Trophoblast cell (in vitro differentiated cells and primary cell): ENCODE measurements at regions not wholly inside any gene's neighbourhood (a gene's known extent, or its start where the extent isn't known, plus 50 kb on each side); places are given as distances from the start of the nearest gene placed in this dataset.

Experiments used
- DNase-seq, 2 donors: peaks; one replicate each; pipeline ENCODE4 v3.0.0-alpha.2; 2016
- H2AFZ ChIP-seq: 2 replicates; pipeline ENCODE4 v1.6.1; 2013; ENCODE audit warnings: low read length, moderate library complexity, mild to moderate bottlenecking; ENCODE audit not compliant: insufficient read depth, poor library complexity
- H2AK5ac ChIP-seq: 2 replicates; pipeline ENCODE4 v1.6.1; 2013; ENCODE audit warnings: mild to moderate bottlenecking, low read length
- H2BK120ac ChIP-seq: 2 replicates; pipeline ENCODE4 v1.6.1; 2013; ENCODE audit warnings: low read length, mild to moderate bottlenecking, moderate library complexity; ENCODE audit not compliant: insufficient read depth, poor library complexity
- H2BK12ac ChIP-seq: 2 replicates; pipeline ENCODE4 v1.6.1; 2013; ENCODE audit warnings: mild to moderate bottlenecking, low read length, moderate library complexity
- H2BK5ac ChIP-seq: 2 replicates; pipeline ENCODE4 v1.6.1; 2013; ENCODE audit warnings: low read length, low read depth, moderate library complexity, mild to moderate bottlenecking; ENCODE audit not compliant: poor library complexity
- H3K14ac ChIP-seq: 2 replicates; pipeline ENCODE4 v1.6.1; 2013; ENCODE audit warnings: mild to moderate bottlenecking, low read length
- H3K18ac ChIP-seq: 2 replicates; pipeline ENCODE4 v1.6.1; 2013; ENCODE audit warnings: mild to moderate bottlenecking, low read length
- H3K23ac ChIP-seq: 2 replicates; pipeline ENCODE4 v1.6.1; 2013; ENCODE audit warnings: low read length
- H3K27ac ChIP-seq: 2 replicates; pipeline ENCODE4 v1.5.1; 2013; ENCODE audit warnings: low read depth, mild to moderate bottlenecking, inconsistent platforms, low read length, moderate library complexity
- H3K27me3 ChIP-seq: 2 replicates; pipeline ENCODE4 v1.6.1; 2013; ENCODE audit warnings: inconsistent platforms, mild to moderate bottlenecking, low read length, moderate library complexity; ENCODE audit not compliant: insufficient read depth
- H3K36me3 ChIP-seq, 2 experiments: 1 replicate in 1 of 2; 2 replicates in 1 of 2; pipeline ENCODE4 v1.6.1; 2013; ENCODE audit warnings: low read length in 2 of 2, mild to moderate bottlenecking in 2 of 2, moderate library complexity in 1 of 2; ENCODE audit not compliant: insufficient read depth in 2 of 2, control insufficient read depth in 1 of 2
- H3K4ac ChIP-seq: 2 replicates; pipeline ENCODE4 v1.6.1; 2013; ENCODE audit warnings: low read depth, mild to moderate bottlenecking, low read length, moderate library complexity
- H3K4me1 ChIP-seq, 2 experiments: 1 replicate in 1 of 2; 2 replicates in 1 of 2; pipeline ENCODE4 v1.6.1; 2013; ENCODE audit warnings: low read length in 2 of 2, mild to moderate bottlenecking in 2 of 2, moderate library complexity in 1 of 2; ENCODE audit not compliant: insufficient read depth in 2 of 2, control insufficient read depth in 1 of 2
- H3K4me2 ChIP-seq: 2 replicates; pipeline ENCODE4 v1.6.1; 2013; ENCODE audit warnings: inconsistent platforms, mild to moderate bottlenecking, low read length, moderate library complexity
- H3K4me3 ChIP-seq: 2 replicates; pipeline ENCODE4 v1.5.1; 2013; ENCODE audit warnings: mild to moderate bottlenecking, low read depth, low read length, inconsistent platforms
- H3K79me1 ChIP-seq: one replicate; pipeline ENCODE4 v1.6.1; 2013; ENCODE audit warnings: low read length
- H3K79me2 ChIP-seq: 2 replicates; pipeline ENCODE4 v1.6.1; 2013; ENCODE audit warnings: low read length, mild to moderate bottlenecking; ENCODE audit not compliant: control insufficient read depth, insufficient read depth, poor library complexity
- H3K9ac ChIP-seq: 2 replicates; pipeline ENCODE4 v1.6.1; 2013; ENCODE audit warnings: mild to moderate bottlenecking, low read length
- H3K9me3 ChIP-seq: 2 replicates; pipeline ENCODE4 v1.6.1; 2013; ENCODE audit warnings: low read depth, mild to moderate bottlenecking, control low read depth, inconsistent platforms, low read length; ENCODE audit not compliant: insufficient read depth
- H4K12ac ChIP-seq: 2 replicates; pipeline ENCODE4 v1.6.1; 2013; ENCODE audit warnings: low read depth, mild to moderate bottlenecking, low read length, moderate library complexity
- H4K8ac ChIP-seq: 2 replicates; pipeline ENCODE4 v1.6.1; 2013; ENCODE audit warnings: low read depth, mild to moderate bottlenecking, low read length, moderate library complexity
- H4K91ac ChIP-seq: one replicate; pipeline ENCODE4 v1.6.1; 2013; ENCODE audit warnings: low read depth, mild to moderate bottlenecking, low read length, moderate library complexity
- WGBS: extraction: QIAGEN DNeasy Blood & Tissue Kit; methylation state at CpG from one replicate; pipeline ENCODE4 v1.1.7; 2013; ENCODE audit warnings: missing lambda C conversion rate; ENCODE audit not compliant: insufficient read length, insufficient coverage; ENCODE audit errors: extremely low coverage; 5-methylcytosine and 5-hydroxymethylcytosine counted together

- H2BK5ac ChIP-seq: no peak overlapping the region
- H3K4me3 ChIP-seq: no peak overlapping the region
- no peaks in the 10 kb centered on the region for H3K9me3 ChIP-seq
- H3K27ac ChIP-seq: peak overlapping the region; percentile 44
- WGBS: 100% methylated on average over 1 of the region's 3 CpGs
- H2BK120ac ChIP-seq: peak overlapping the region; percentile 33
- no peak overlapping the region for H2AFZ ChIP-seq
- no peak overlapping the region for H3K14ac ChIP-seq
- H3K4me2 ChIP-seq: no peak overlapping the region
- no peak overlapping the region for H2AK5ac ChIP-seq
- H3K27me3 ChIP-seq: no peaks in the 10 kb centered on the region
- no peak overlapping the region for H4K91ac ChIP-seq
- peaks cover 0 to 11% of the 10 kb centered on the region in 2 experiments for H3K4me1 ChIP-seq
- DNase-seq: no peak
- peaks cover 5% of the 10 kb centered on the region for H3K79me1 ChIP-seq
- no peak overlapping the region for H4K12ac ChIP-seq
- H2BK12ac ChIP-seq: no peak overlapping the region
- no peak overlapping the region for H3K23ac ChIP-seq
- H3K9ac ChIP-seq: no peak overlapping the region
- H3K4ac ChIP-seq: no peak overlapping the region
- H3K36me3 ChIP-seq: no peaks in the 10 kb centered on the region
- H3K18ac ChIP-seq: no peak overlapping the region
- H3K79me2 ChIP-seq: no peaks in the 10 kb centered on the region
- no peak overlapping the region for H4K8ac ChIP-seq
Measured at GRCh38 chr12:92080911-92081285, 64.7 kb downstream of the BTG1 start.

- no peak for DNase-seq
- Histone ChIP-seq H2BK120ac (no peak overlapping the region), H3K14ac (no peak overlapping the region), H4K8ac (no peak overlapping the region), H3K9me3 (no peaks in the 10 kb centered on the region), H3K18ac (no peak overlapping the region), H2BK12ac (peak overlapping the region; percentile 53), H3K4me2 (no peak overlapping the region), H3K23ac (no peak overlapping the region), H3K79me1 (peaks cover 5% of the 10 kb centered on the region), H2BK5ac (no peak overlapping the region), H3K79me2 (no peaks in the 10 kb centered on the region), H2AFZ (no peak overlapping the region), H3K9ac (no peak overlapping the region), H2AK5ac (peak overlapping the region; percentile 94), H3K36me3 (no peaks in the 10 kb centered on the region), H4K12ac (no peak overlapping the region), H3K27me3 (no peaks in the 10 kb centered on the region), H3K4me1 (peaks cover 0 to 11% of the 10 kb centered on the region in 2 experiments), H3K27ac (no peak overlapping the region), H3K4ac (no peak overlapping the region), H4K91ac (no peak overlapping the region), H3K4me3 (no peak overlapping the region)
Measured at GRCh38 chr12:92079054-92079385, 66.6 kb downstream of the BTG1 start.

- DNase-seq: peak in 1 of 2 donors; percentile 23
- Histone ChIP-seq H4K8ac (no peak overlapping the region), H2AFZ (no peak overlapping the region), H3K9me3 (no peaks in the 10 kb centered on the region), H3K4me3 (no peak overlapping the region), H2BK120ac (no peak overlapping the region), H3K23ac (no peak overlapping the region), H3K4me1 (peaks cover 0 to 11% of the 10 kb centered on the region in 2 experiments), H3K27me3 (no peaks in the 10 kb centered on the region), H4K12ac (no peak overlapping the region), H2BK5ac (no peak overlapping the region), H3K79me2 (no peaks in the 10 kb centered on the region), H4K91ac (no peak overlapping the region), H3K4ac (no peak overlapping the region), H2AK5ac (peak overlapping the region; percentile 94), H3K79me1 (peaks cover 5% of the 10 kb centered on the region), H3K18ac (no peak overlapping the region), H3K36me3 (no peaks in the 10 kb centered on the region), H3K9ac (no peak overlapping the region), H3K14ac (no peak overlapping the region), H3K27ac (no peak overlapping the region), H3K4me2 (no peak overlapping the region), H2BK12ac (no peak overlapping the region)
- WGBS: no CpG with 5 or more reads among the region's 4 CpGs
Measured at GRCh38 chr12:92078167-92079053, 67.2 kb downstream of the BTG1 start.

- Histone ChIP-seq H4K12ac (no peak overlapping the region), H3K18ac (no peak overlapping the region), H3K27me3 (no peaks in the 10 kb centered on the region), H2BK120ac (no peak overlapping the region), H3K23ac (no peak overlapping the region), H3K36me3 (no peaks in the 10 kb centered on the region), H3K79me1 (peaks cover 5% of the 10 kb centered on the region), H3K4me3 (no peak overlapping the region), H4K91ac (no peak overlapping the region), H4K8ac (no peak overlapping the region), H3K9me3 (no peaks in the 10 kb centered on the region), H2BK5ac (no peak overlapping the region), H3K4ac (no peak overlapping the region), H3K14ac (no peak overlapping the region), H3K4me2 (no peak overlapping the region), H3K79me2 (no peaks in the 10 kb centered on the region), H2AFZ (no peak overlapping the region), H3K9ac (no peak overlapping the region), H3K4me1 (peaks cover 0 to 11% of the 10 kb centered on the region in 2 experiments), H3K27ac (no peak overlapping the region), H2AK5ac (no peak overlapping the region), H2BK12ac (no peak overlapping the region)
- WGBS: no CpG with 5 or more reads among the region's 1 CpG
- no peak for DNase-seq
Measured at GRCh38 chr12:92077530-92077929, 68.1 kb downstream of the BTG1 start.
